Astrocyte of the spinal cord (primary cell): ENCODE measurements at regions not wholly inside any gene's neighbourhood (a gene's known extent, or its start where the extent isn't known, plus 50 kb on each side); places are given as distances from the start of the nearest gene placed in this dataset.

Experiments used
- DNase-seq: peaks from one replicate; pipeline ENCODE4 v3.0.0; 2011; ENCODE audit warnings: low read depth, low spot score
- H3K4me3 ChIP-seq: 2 replicates; pipeline ENCODE4 v1.5.1; 2011; ENCODE audit warnings: low read depth, mild to moderate bottlenecking, low read length, moderate library complexity
- in situ Hi-C: cut with HindIII; loops from 2 replicates; pipeline ENCODE4 v1.10.0; 2017; ENCODE audit warnings: low sequenced_read_pairs
- TF ChIP-seq, protein P1 (sequence below): IDR thresholded peaks from 2 replicates; pipeline ENCODE4 v1.5.1; 2012; ENCODE audit warnings: low read depth, mild to moderate bottlenecking, low read length, inconsistent platforms

DNA sequence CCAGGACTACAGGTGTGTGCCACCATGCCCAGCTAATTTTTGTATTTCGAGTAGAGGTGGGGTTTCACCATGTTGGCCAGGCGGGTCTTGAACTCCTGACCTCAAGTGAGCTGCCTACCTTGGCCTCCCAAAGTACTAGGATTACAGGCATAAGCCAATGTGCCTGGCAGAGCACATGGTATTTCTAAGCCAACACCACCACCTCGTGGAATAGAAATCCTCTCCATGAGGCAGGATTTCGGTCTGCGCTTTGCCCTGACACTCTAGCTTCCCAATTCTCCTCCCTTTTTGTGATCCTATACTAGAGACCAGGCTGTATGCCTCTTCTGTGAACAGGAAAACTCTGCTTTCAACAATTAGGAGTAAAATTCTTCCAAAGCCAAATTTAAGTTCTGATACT lies 372.2 kb downstream of the VGLL3 start:
- in situ Hi-C loops, result no loop called here
- H3K4me3 ChIP-seq, result no peak overlapping the region
- TF ChIP-seq, protein P1, sequence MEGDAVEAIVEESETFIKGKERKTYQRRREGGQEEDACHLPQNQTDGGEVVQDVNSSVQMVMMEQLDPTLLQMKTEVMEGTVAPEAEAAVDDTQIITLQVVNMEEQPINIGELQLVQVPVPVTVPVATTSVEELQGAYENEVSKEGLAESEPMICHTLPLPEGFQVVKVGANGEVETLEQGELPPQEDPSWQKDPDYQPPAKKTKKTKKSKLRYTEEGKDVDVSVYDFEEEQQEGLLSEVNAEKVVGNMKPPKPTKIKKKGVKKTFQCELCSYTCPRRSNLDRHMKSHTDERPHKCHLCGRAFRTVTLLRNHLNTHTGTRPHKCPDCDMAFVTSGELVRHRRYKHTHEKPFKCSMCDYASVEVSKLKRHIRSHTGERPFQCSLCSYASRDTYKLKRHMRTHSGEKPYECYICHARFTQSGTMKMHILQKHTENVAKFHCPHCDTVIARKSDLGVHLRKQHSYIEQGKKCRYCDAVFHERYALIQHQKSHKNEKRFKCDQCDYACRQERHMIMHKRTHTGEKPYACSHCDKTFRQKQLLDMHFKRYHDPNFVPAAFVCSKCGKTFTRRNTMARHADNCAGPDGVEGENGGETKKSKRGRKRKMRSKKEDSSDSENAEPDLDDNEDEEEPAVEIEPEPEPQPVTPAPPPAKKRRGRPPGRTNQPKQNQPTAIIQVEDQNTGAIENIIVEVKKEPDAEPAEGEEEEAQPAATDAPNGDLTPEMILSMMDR, result no peak
- DNase-seq, result no peak

- no peak for DNase-seq
- TF ChIP-seq, protein P1, result no peak
- H3K4me3 ChIP-seq, result no peak overlapping the region
- in situ Hi-C loops, result no loop called here
These were observed 385.8 kb downstream of the VGLL3 start for GRCh38 chr3:86605166-86605565.

GRCh38 chr3:86595696-86596095 lies 395.3 kb downstream of the VGLL3 start:
- in situ Hi-C loops, result no loop called here
- TF ChIP-seq, protein P1, result no peak
- no peak overlapping the region for H3K4me3 ChIP-seq
- DNase-seq, result no peak

- TF ChIP-seq, protein P1, result no peak
- no peak overlapping the region for H3K4me3 ChIP-seq
- DNase-seq, result no peak
- in situ Hi-C loops, result no loop called here
These were observed 396.1 kb downstream of the VGLL3 start for GRCh38 chr3:86594838-86595237.

DNA sequence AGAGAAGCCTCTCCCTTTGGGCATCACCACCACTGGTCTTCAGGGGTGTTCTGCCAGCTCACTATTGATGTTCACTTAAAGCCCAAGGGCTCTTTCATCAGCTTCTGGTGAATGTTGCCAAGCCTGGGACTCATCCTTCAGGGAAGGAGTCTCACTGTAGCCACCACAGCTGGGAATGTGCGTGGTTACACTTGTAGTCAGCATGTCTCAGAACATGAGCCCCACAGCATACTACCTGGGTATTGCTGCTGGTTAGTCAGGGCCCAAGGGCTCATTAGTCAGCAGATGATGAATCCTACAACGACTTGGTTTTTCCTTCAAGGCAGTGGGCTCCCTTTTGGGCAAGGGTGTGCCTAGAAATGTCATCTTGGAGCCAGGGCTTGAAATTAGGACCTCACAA lies 412.9 kb downstream of the VGLL3 start:
- H3K4me3 ChIP-seq, result no peak overlapping the region
- TF ChIP-seq, protein P1, result no peak
- DNase-seq, result no peak
- in situ Hi-C loops, result no loop called here

DNA sequence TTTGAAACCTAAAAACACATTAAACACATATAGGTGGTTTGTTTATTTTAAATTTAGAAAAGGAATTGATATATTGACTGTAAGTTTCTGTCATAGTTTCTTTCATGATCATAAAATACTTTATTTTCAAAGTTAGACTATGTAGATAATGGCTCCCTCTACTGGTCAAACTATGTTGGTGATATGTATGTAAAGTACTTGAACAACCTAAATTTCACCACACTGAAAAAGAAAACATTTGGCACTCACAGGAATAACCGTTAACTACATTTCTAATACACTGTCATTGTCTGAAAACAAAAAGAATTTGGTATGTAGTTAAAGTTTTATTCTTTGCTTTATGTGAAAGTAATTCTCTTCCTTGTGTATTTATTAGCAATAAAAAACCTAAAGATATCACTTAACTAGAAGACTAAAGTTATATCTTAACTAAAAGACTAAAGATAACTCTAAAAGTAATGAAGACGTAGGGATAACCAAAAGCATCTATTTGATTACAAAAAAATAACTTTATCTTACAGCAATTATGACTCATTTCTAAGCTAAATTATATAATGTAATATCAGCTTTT lies 427.5 kb downstream of the VGLL3 start:
- DNase-seq, result peak; percentile 57
- TF ChIP-seq, protein P1, result peak; percentile 66
- no peak overlapping the region for H3K4me3 ChIP-seq
- in situ Hi-C loops, result no loop called here

DNA sequence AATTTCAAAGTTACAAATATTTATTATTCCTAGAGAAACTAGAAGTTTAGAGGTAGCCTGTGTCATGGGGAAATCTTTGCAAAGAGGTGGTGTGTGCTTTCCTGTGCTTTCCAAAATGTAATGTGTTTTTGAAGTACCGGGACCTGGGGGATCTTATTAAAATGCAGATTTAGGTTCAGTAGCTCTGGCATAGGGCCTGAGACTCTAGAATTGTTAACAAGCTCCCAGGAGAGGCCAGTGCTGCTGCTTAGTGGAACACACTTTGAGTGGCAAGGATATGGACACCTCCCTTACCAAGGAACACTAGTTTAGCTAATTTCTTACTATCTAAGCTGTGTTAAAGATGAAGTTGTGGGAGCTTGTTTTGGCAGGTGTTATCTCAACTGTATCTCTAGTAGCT lies 428.9 kb downstream of the VGLL3 start:
- DNase-seq, result no peak
- TF ChIP-seq, protein P1, result no peak
- in situ Hi-C loops, result no loop called here
- H3K4me3 ChIP-seq, result no peak overlapping the region
